HUDEP-2 (cell line): ENCODE measurements at regions not wholly inside any gene's neighbourhood (a gene's known extent, or its start where the extent isn't known, plus 50 kb on each side); places are given as distances from the start of the nearest gene placed in this dataset.
"Not testable (repeated sequence)": the region's sequence is repeated elsewhere in the genome, so short reads cannot be mapped to it uniquely, and the experiment has no call there.

ENCODE experiments used
- DNase-seq, 76 experiments: peaks; one replicate each; lab custom pipeline; 2025; ENCODE audit not compliant: unreplicated experiment in 76 of 76; lab: John Stamatoyannopoulos, UW

GRCh38 chr13:62512194-62513141, 1096.8 kb upstream of the PCDH20 start:
- DNase-seq = peak in 23 of 76 experiments; percentile 0 to 53 (median 3)

DNA sequence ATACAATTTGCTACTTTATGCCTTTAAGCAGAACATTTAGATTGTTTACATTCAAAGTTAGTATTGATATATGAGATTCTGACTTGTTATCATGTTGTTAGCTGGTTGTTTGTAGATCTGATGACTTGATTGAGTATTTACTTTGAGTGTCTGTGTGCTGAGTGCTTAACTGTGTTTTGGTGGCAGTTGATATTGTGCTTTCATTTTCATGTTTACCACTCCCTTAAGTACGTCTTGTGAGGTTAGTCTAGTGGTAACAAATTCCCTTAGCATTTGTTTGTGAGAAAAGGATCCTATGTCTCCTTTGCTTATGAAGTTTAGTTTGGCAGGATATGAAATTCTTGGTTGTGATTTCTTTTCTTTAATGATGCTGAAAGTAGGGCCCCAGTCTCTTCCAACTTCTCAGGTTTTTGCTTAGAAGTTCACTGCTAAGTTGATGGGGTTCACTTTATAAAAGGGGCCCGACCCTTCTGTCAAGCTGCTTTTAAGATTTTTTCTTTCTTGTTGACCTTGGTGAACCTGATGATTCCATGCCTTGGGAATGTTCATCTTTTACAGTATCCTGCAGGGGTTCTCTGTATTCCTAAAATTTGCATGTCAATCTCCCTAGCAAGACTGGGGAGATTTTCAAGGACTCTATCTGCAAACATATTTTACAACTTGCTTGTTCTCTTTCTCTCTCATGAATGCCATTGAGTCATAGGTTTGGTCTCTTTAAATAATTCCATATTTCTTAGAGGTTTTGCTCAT, 1095.4 kb upstream of the PCDH20 start:
- no peak for DNase-seq

DNA sequence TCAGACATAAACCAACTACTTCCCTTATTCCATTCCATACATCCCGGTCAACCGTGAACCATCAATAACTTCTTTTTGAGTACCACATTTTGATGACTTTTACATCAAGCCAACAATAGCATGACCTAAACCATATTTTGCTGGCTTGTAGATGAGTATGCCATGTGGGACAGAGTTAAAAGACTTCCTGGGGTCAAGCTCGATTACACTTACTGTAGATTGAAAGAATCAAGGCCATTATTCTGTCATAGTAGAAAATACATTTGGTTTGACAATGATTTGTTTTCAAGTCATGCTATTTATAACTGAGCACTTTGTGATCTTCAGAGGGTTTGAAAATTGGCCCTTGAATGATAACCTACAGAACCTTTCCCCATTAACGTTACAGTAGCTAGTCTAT, 1086.9 kb upstream of the PCDH20 start:
- DNase-seq = no peak

GRCh38 chr13:62489731-62490130, 1074.1 kb upstream of the PCDH20 start:
- DNase-seq = no peak

DNA sequence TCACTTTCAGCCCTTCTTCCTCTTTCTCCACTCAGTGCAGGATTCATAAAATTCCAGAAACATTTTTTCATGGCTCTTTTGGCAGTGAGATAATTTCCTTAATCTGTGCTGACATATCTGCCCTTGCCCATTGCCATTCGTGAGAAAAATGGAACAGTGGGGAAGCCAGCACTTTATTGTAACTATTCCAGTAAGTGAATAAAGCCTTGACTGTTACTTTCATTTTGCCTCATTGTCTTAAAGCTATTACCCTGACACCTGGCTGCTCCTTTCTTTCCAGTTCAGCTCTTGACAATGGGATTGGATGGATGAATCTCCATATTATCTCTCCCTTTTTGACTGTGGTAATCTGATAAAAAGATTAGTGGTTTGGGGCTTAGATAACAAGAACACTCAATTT, 1068.1 kb upstream of the PCDH20 start:
- DNase-seq = no peak

DNA sequence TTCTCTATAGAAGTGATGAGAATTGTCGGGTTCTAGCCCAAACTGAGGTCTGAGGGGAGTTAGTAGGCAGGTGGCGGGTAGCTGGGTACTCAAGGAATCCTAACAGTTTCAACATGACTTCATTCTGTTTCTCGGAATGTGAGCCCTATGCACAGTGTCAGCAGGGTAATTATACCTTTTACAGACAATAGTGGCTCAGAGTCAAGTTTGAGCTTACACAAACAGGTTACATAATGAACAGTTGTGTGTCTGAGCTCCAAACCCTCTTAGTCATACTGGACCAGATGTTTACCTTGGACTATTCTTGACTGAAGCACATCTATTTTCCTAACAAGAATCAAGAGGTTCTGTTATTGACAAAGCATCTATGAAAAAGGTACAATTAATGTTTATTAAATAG, 1066.7 kb upstream of the PCDH20 start:
- DNase-seq = no peak

- no peak for DNase-seq
Measured at GRCh38 chr13:62473944-62474237, 1058.2 kb upstream of the PCDH20 start.

DNA sequence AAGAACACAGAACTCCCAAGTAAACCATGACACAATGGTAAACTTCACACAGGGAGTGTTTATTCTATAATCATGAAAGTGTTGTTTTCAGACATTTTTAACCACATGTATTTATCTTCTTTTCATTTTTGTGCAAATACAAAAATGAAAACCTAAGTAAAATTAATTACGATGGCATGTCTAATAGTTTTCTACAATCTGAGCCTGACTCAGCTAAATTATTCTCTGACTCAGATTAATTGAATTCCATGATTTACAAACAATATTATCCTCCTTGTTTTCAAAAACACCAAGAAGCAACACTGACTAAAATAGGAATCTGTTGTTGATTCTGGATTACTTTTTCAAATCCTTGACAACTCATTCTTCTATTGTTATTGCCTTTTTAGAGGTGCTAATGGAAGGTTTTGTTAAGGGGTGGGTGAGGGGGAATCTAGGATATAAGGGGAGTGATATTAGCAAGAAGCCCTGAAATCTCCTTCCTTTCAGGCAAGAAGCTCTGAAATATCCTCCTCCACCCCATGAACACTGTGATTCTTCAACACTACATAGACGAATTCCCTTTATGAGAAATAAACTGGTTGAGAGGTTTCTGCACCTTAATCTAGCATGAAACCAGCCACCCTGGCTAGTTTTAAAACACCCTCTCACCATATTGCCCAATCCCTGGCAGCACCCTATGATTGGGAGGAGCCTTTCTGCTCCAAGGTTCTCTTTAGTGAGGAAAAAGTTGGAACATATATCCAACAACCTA, 1057.7 kb upstream of the PCDH20 start:
- no peak for DNase-seq

DNA sequence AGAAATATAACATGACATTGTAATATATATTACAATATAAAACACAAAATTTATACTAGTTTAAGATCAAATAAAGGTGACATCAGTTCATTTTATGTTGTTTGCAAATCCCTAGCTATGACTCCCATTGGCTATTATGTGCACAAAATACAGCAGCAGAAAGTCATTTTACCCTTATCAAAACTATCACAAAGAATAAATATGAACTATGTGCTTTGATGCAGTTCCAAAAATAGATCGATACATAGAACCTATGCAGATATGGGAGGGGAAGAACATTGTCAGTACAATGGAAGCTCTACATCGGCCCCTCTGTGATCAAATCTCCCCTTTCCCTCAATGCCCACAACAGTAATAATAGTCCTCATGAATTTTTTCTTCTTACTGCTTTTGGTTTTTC, 1038.1 kb upstream of the PCDH20 start:
- no peak for DNase-seq

- DNase-seq = no peak
Measured at GRCh38 chr13:62450759-62451158, 1035.1 kb upstream of the PCDH20 start.

GRCh38 chr13:62447771-62448382, 1032.2 kb upstream of the PCDH20 start:
- DNase-seq = not testable (repeated sequence)

DNA sequence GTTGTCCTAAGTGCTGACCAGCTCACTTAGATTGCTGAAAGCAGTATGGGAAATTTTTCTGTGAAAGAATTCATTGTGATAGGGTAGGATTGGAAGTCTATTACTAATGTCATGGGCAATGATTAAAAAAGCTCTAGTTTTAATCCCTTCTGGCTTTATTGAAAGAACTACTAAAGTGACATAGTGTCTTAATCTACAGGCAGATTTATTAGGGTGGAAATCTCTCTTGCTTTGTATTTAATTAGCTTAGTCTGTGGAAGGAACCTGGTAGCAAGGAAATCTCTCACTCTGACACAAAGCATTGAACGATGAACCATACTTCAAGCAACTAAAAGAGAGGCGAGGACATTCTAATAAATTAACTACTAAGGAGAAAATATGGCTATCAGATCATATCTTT, 1029.2 kb upstream of the PCDH20 start:
- no peak for DNase-seq

- DNase-seq = no peak
Measured at GRCh38 chr13:62434081-62434480, 1018.4 kb upstream of the PCDH20 start.

DNA sequence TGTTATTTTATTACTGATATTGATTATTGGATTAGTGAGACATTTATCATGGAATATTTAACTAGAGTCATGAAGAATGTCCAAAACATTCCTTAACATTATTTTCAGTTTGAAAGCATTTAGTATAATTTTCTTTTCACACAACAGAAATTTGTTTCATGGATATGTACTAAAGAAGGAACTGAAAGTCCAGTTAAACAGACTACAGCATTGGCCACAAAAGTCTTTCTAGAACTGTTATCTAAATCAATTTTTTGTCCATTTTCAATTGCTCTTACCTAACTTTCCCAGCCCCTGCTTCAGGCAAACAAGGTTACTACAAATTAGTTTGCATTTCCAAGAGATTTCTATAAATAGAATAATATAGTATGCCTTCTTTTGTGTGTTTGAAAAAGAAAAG, 1018.0 kb upstream of the PCDH20 start:
- no peak for DNase-seq

DNA sequence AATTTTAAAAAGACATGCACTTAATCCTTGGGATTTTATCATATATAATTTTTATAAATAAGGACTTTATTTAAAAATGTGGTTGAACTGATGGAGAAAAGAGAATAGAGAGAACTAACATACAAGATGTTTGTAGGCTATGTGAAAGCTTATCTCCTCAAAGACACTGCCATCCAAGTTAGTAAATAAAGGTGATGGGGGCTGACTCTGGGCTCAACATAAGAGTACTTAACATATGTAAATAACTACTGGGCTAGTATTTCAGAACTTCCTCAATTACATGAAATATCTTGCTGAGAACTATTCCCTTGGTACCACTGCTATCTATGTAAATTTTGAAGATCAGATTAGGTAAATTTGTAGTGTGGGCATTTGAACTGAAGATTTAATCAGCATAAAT, 1017.3 kb upstream of the PCDH20 start:
- DNase-seq = no peak

DNA sequence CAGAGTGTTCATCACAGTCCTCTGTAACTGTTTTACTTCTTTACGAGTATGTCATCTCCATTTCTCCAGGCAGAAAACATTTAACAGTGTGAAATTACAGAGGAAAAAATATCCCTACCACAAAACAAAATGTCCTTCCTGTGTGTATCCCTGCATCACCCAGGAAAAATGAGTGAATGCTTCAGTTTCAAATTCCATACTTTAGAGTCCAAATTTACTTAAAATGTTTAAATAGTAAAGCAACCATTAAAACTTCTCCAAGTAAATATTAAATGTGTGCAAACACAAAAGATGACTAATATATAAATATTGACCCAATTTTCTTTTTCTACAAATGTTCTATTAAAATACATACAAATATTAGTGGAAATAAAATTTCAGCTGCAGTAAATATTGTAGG, 1016.6 kb upstream of the PCDH20 start:
- DNase-seq = no peak

- DNase-seq = no peak
Measured at GRCh38 chr13:62431852-62432251, 1016.2 kb upstream of the PCDH20 start.

DNA sequence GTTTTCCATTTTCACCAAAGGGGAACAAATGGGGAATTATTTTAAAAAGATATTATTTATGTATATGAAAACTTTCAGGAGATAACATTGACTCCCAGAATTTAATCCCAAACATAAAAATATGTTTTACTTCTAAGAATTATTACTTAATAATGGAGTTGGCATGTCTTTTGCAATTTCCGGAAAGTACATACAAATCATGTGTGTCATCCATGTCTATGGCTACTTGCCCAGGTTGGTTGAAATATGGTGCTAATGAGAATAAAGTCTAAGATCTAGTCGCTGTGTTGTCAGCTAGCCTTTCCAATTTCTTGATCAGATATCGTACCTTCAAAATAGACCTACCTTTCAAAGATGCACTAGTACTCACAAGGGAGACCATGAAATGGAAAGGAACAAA, 1003.2 kb upstream of the PCDH20 start:
- no peak for DNase-seq

DNA sequence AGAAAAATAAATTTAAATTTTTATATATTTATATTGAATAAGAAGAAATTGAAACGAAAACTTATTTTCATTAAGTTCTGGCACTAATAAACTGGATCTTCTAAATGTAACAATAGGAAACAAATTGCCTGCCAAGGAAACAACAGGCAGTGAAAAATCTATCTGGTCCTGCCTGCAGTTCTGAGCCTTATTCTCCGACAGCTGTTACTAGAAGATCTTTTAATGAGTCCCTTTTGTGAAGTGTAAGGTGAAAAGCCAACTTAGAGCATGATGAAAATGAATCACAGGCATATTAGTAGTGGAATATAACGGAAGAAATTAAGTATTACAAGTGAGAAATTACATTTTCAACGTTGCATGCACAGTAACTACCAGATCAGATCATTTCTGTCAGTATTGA, 1002.7 kb upstream of the PCDH20 start:
- no peak for DNase-seq

GRCh38 chr13:62407871-62408270, 992.2 kb upstream of the PCDH20 start:
- no peak for DNase-seq

DNA sequence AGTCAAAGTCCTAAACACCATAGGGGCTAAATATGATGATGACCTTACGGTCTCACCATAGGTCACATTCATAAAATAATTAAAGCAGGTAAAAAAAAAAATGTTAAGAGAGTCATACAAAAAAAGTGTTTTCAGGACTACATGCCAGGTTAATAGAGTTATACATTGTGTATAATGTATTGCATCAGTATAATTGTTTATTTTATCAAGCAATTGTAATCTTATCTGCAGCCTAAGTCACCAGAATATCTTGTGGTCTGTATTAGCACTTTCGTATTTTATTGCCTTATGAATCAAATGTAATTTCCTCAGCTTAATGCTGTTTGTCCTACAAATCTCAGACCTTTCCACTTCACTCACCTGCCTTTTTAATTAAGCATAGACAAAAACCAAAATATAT, 972.9 kb upstream of the PCDH20 start:
- DNase-seq = no peak
